Suprapubic skin (tissue), 4 donors: ENCODE measurements at regions not wholly inside any gene's neighbourhood (a gene's known extent, or its start where the extent isn't known, plus 50 kb on each side); places are given as distances from the start of the nearest gene placed in this dataset.

Source experiments
- DNase-seq, 2 donors: peaks; one replicate each; pipeline ENCODE4 v3.0.0-alpha.2; 2019; ENCODE audit warnings: low spot score in 2 of 2
- H3K27ac ChIP-seq: fragments of 200-600 bp; sonication (generic); one replicate; pipeline ENCODE4 v1.5.1; 2019
- H3K27me3 ChIP-seq: fragments of 200-600 bp; sonication (generic); one replicate; pipeline ENCODE4 v1.5.1; 2019
- H3K36me3 ChIP-seq: fragments of 200-600 bp; sonication (generic); one replicate; pipeline ENCODE4 v1.5.1; 2019
- H3K4me1 ChIP-seq: fragments of 200-600 bp; sonication (generic); one replicate; pipeline ENCODE4 v1.5.1; 2019
- H3K4me3 ChIP-seq: fragments of 200-600 bp; sonication (generic); one replicate; pipeline ENCODE4 v1.5.1; 2019; ENCODE audit warnings: mild to moderate bottlenecking
- H3K9me3 ChIP-seq: fragments of 200-600 bp; sonication (generic); one replicate; pipeline ENCODE4 v1.5.1; 2019
- CTCF ChIP-seq, 2 donors: fragments of 200-600 bp in 1 of 2; fragments of 450-650 bp in 1 of 2; sonication (generic) in 1 of 2; IDR thresholded peaks; one replicate each; pipeline ENCODE4 v1.5.1; 2016 to 2019; ENCODE audit warnings: antibody characterized with exemption in 2 of 2, mild to moderate bottlenecking in 1 of 2, moderate library complexity in 1 of 2
- EP300 ChIP-seq: sonication (generic); formaldehyde crosslinking; IDR thresholded peaks from one replicate; pipeline ENCODE4 v1.6.1; 2017; ENCODE audit warnings: antibody characterized with exemption
- POLR2A ChIP-seq, 2 donors: fragments of 450-650 bp; IDR thresholded peaks; one replicate each; pipeline ENCODE4 v1.6.1; 2017; ENCODE audit warnings: antibody characterized with exemption in 2 of 2, mild to moderate bottlenecking in 2 of 2, moderate library complexity in 2 of 2
- POLR2AphosphoS5 ChIP-seq, 3 donors: sonication (generic); formaldehyde crosslinking; IDR thresholded peaks; one replicate each; pipeline ENCODE4 v1.6.1; 2017; ENCODE audit warnings: antibody characterized with exemption in 3 of 3
- WGBS: methylation state at CpG from one replicate; pipeline ENCODE4 v1.1.5; 2018; 5-methylcytosine and 5-hydroxymethylcytosine counted together

- no peak for DNase-seq
- Histone ChIP-seq H3K9me3 (no peaks in the 10 kb centered on the region), H3K4me3 (no peak overlapping the region), H3K27me3 (no peaks in the 10 kb centered on the region), H3K4me1 (peaks cover 14% of the 10 kb centered on the region), H3K36me3 (no peaks in the 10 kb centered on the region), H3K27ac (no peak overlapping the region)
- TF ChIP-seq EP300 (no peak), CTCF (IDR thresholded peaks at IDR 0.05) (no peak), POLR2AphosphoS5 (IDR thresholded peaks at IDR 0.05) (no peak), POLR2A (IDR thresholded peaks at IDR 0.05) (no peak)
- WGBS = 91% methylated on average over 4 of the region's 4 CpGs
Observed at GRCh38 chr12:89263900-89264299, 88.4 kb downstream of the DUSP6 start.

GRCh38 chr12:89262855-89263552 lies 89.3 kb downstream of the DUSP6 start:
- Histone ChIP-seq H3K4me3 (no peak overlapping the region), H3K27me3 (no peaks in the 10 kb centered on the region), H3K4me1 (peaks cover 14% of the 10 kb centered on the region), H3K36me3 (no peaks in the 10 kb centered on the region), H3K27ac (no peak overlapping the region), H3K9me3 (no peaks in the 10 kb centered on the region)
- TF ChIP-seq CTCF (IDR thresholded peaks at IDR 0.05) (no peak), POLR2AphosphoS5 (IDR thresholded peaks at IDR 0.05) (no peak), POLR2A (IDR thresholded peaks at IDR 0.05) (no peak), EP300 (no peak)
- WGBS = 100% methylated on average over 2 of the region's 2 CpGs
- no peak for DNase-seq

GRCh38 chr12:89261982-89262381 lies 90.3 kb downstream of the DUSP6 start:
- no peak for TF ChIP-seq CTCF (IDR thresholded peaks at IDR 0.05)
- no peak for TF ChIP-seq POLR2AphosphoS5 (IDR thresholded peaks at IDR 0.05)
- no peak for TF ChIP-seq EP300
- TF ChIP-seq POLR2A (IDR thresholded peaks at IDR 0.05) = no peak
- no peaks in the 10 kb centered on the region for H3K27me3 ChIP-seq
- H3K4me3 ChIP-seq = no peak overlapping the region
- no peaks in the 10 kb centered on the region for H3K9me3 ChIP-seq
- H3K4me1 ChIP-seq = peaks cover 14% of the 10 kb centered on the region
- no peak overlapping the region for H3K27ac ChIP-seq
- DNase-seq = no peak
- no peaks in the 10 kb centered on the region for H3K36me3 ChIP-seq
- 61% methylated on average over 4 of the region's 4 CpGs for WGBS

GRCh38 chr12:89260841-89261637 lies 91.3 kb downstream of the DUSP6 start:
- H3K27me3 ChIP-seq = no peaks in the 10 kb centered on the region
- TF ChIP-seq EP300 (no peak), CTCF (IDR thresholded peaks at IDR 0.05) (no peak), POLR2AphosphoS5 (IDR thresholded peaks at IDR 0.05) (no peak), POLR2A (IDR thresholded peaks at IDR 0.05) (no peak)
- H3K9me3 ChIP-seq = no peaks in the 10 kb centered on the region
- peaks cover 14% of the 10 kb centered on the region for H3K4me1 ChIP-seq
- no peak for DNase-seq
- H3K36me3 ChIP-seq = no peaks in the 10 kb centered on the region
- H3K27ac ChIP-seq = no peak overlapping the region
- H3K4me3 ChIP-seq = no peak overlapping the region

GRCh38 chr12:89259821-89260220 lies 92.5 kb downstream of the DUSP6 start:
- Histone ChIP-seq H3K4me3 (no peak overlapping the region), H3K4me1 (peaks cover 10% of the 10 kb centered on the region), H3K9me3 (no peaks in the 10 kb centered on the region), H3K36me3 (no peaks in the 10 kb centered on the region), H3K27ac (no peak overlapping the region), H3K27me3 (no peaks in the 10 kb centered on the region)
- TF ChIP-seq EP300 = no peak
- no peak for TF ChIP-seq CTCF (IDR thresholded peaks at IDR 0.05)
- TF ChIP-seq POLR2A (IDR thresholded peaks at IDR 0.05) = no peak
- TF ChIP-seq POLR2AphosphoS5 (IDR thresholded peaks at IDR 0.05) = no peak
- WGBS = 82% methylated on average over 3 of the region's 3 CpGs
- DNase-seq = no peak
